Heart left ventricle (tissue), 13 donors: ENCODE measurements at regions not wholly inside any gene's neighbourhood (a gene's known extent, or its start where the extent isn't known, plus 50 kb on each side); places are given as distances from the start of the nearest gene placed in this dataset.

Experiments used
- CTCF ChIP-seq, 12 donors: fragments of 200-600 bp; sonication (generic) in 4 of 12; IDR thresholded peaks; one replicate each; pipeline versions ENCODE4 v1.5.0 to v1.8.0; 2018 to 2022; ENCODE audit warnings: antibody characterized with exemption in 12 of 12, mild to moderate bottlenecking in 5 of 12
- POLR2A ChIP-seq, 2 donors: fragments of 450-650 bp; IDR thresholded peaks; one replicate each; pipeline ENCODE4 v1.6.1; 2017; ENCODE audit warnings: antibody characterized with exemption in 2 of 2, mild to moderate bottlenecking in 2 of 2, moderate library complexity in 2 of 2
- donor health status: ischemic (EF 13 %, LVEDD 7.1; RV severe dilation, severe dysfunction).
- donor health status: DM: no; HTN: yes; CAD: no.
- donor health status: DM: no; HTN: no; CAD: no.
- donor health status: ischemic (EF 25% LVEDD 6.9; RV normal size, moderate dysfunction).
- donor health status: ischemic (EF 25% LVEDD 5.7; RV mildly dilated, moderate dysfunction).
- donor health status: ischemic (EF 35%, LVEDD 5.7; RV mildly dilated, moderate dysfunction).
- donor health status: nonischemic (EF 11% LVEDD 7.7; RV severe dilation, severe dysfunction).
- donor health status: DM: yes; HTN: yes; CAD: no.
- donor health status: PGD.
- donor health status: ischemic (EF 29% LVEDD 5.4; RV normal size, mild dysfunction).
- donor health status: nonischemic (EF 23%, LVEDD 6.1; RV moderate dilation, normal function).

GRCh38 chr3:152619691-152620090, 215.2 kb upstream of the P2RY1 start:
- TF ChIP-seq CTCF (IDR thresholded peaks at IDR 0.05) (no peak), POLR2A (IDR thresholded peaks at IDR 0.05) (no peak)
